Activated CD8-positive, alpha-beta memory T cell treated with anti-CD3 and anti-CD28 coated beads, Interleukin-2, amount 10 ng/mL, durations not matched to agents 7 days and 5 days (primary cell): ENCODE measurements at regions not wholly inside any gene's neighbourhood (a gene's known extent, or its start where the extent isn't known, plus 50 kb on each side); places are given as distances from the start of the nearest gene placed in this dataset.

Experiments used
- ATAC-seq: fragments of 150-1000 bp; cut with Tn5 transposase; one replicate; pipeline ENCODE4 v1.10.0; 2021; ENCODE audit warnings: moderate library complexity
- CTCF ChIA-PET: fragments of 350-600 bp; sonication (Branson Sonifier 250); formaldehyde crosslinking; loops from one replicate; lab custom pipeline; 2021; ENCODE audit warnings: antibody characterized with exemption; lab: Charles Lee
- DNase-seq: peaks from one replicate; pipeline ENCODE4 v3.0.0-alpha.2; 2020
- H3K27ac Mint-ChIP-seq: one replicate; pipeline ENCODE4 v1.8.0; 2021; ENCODE audit warnings: mild to moderate bottlenecking, mixed read lengths
- H3K27me3 Mint-ChIP-seq: one replicate; pipeline ENCODE4 v1.8.0; 2021; ENCODE audit warnings: mixed read lengths
- H3K36me3 Mint-ChIP-seq: one replicate; pipeline ENCODE4 v1.8.0; 2021; ENCODE audit warnings: mild to moderate bottlenecking, mixed read lengths
- H3K4me1 Mint-ChIP-seq: one replicate; pipeline ENCODE4 v1.8.0; 2021; ENCODE audit warnings: mixed read lengths
- H3K4me3 Mint-ChIP-seq: one replicate; pipeline ENCODE4 v1.8.0; 2021; ENCODE audit warnings: mild to moderate bottlenecking, moderate library complexity, mixed read lengths
- H3K9me3 Mint-ChIP-seq: one replicate; pipeline ENCODE4 v1.8.0; 2022; ENCODE audit warnings: low read depth, mixed read lengths

- Mint-ChIP-seq H3K36me3 (no peaks in the 10 kb centered on the region), H3K4me1 (no peaks in the 10 kb centered on the region), H3K27ac (no peak overlapping the region), H3K9me3 (peaks cover 3% of the 10 kb centered on the region), H3K4me3 (no peak overlapping the region), H3K27me3 (no peaks in the 10 kb centered on the region)
- no peak for DNase-seq
- CTCF ChIA-PET: no interaction called here
- ATAC-seq: no peak
These were observed 253.6 kb downstream of the CBLL2 start for GRCh38 chrX:22526339-22526738.

- H3K36me3 Mint-ChIP-seq: no peaks in the 10 kb centered on the region
- H3K9me3 Mint-ChIP-seq: peaks cover 3% of the 10 kb centered on the region
- H3K27me3 Mint-ChIP-seq: no peaks in the 10 kb centered on the region
- no peak overlapping the region for H3K27ac Mint-ChIP-seq
- ATAC-seq (no peak), DNase-seq (no peak)
- H3K4me3 Mint-ChIP-seq: no peak overlapping the region
- no peaks in the 10 kb centered on the region for H3K4me1 Mint-ChIP-seq
- CTCF ChIA-PET: no interaction called here
These were observed 254.6 kb downstream of the CBLL2 start for GRCh38 chrX:22527302-22527701.

- no peak overlapping the region for H3K4me3 Mint-ChIP-seq
These were observed 261.2 kb downstream of the CBLL2 start for GRCh38 chrX:22533898-22534297.

GRCh38 chrX:22534643-22535042 lies 261.9 kb downstream of the CBLL2 start:
- Mint-ChIP-seq H3K36me3 (no peaks in the 10 kb centered on the region), H3K27ac (no peak overlapping the region), H3K4me3 (no peak overlapping the region), H3K27me3 (no peaks in the 10 kb centered on the region), H3K4me1 (no peaks in the 10 kb centered on the region), H3K9me3 (peaks cover 6% of the 10 kb centered on the region)
- CTCF ChIA-PET: no interaction called here
- DNase-seq: no peak
- no peak for ATAC-seq

More at GRCh38 chrX:22533898-22534297, 261.2 kb downstream of the CBLL2 start:
- Mint-ChIP-seq H3K9me3 (peaks cover 5% of the 10 kb centered on the region), H3K36me3 (no peaks in the 10 kb centered on the region), H3K27me3 (no peaks in the 10 kb centered on the region), H3K4me1 (no peaks in the 10 kb centered on the region), H3K27ac (no peak overlapping the region)
- ATAC-seq: no peak
- CTCF ChIA-PET: no interaction called here
- DNase-seq: no peak

DNA sequence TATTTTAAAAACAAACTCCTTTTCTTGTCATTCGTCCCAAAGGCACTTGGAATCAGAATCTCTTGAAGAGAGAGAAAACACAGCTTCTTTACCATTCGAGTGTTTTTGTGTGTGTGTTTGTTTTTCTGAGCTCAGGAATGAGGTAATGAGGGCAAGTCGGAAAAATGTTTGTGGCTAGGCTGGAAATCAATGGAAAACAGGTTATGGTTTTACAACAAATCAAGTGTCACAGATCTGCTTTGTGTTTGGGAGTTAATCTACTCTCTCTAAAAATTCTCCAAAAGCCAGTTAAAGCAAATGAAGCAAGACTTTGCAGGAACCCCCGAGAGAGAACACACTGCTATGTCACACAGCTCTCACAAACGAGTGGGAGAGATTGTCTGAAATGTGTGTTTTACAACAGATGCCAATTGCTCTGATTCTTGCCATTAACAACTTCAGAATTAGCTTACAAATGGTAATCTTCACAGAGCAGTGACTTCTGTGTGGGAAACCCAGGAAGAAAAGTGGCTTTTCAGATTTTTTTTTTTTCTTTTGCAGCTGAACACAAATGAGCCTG lies 264.1 kb downstream of the CBLL2 start:
- CTCF ChIA-PET: no interaction called here
- Mint-ChIP-seq H3K4me1 (no peaks in the 10 kb centered on the region), H3K27ac (no peak overlapping the region), H3K36me3 (no peaks in the 10 kb centered on the region), H3K27me3 (no peaks in the 10 kb centered on the region), H3K4me3 (no peak overlapping the region), H3K9me3 (peaks cover 5% of the 10 kb centered on the region)
- ATAC-seq: no peak
- DNase-seq: no peak

DNA sequence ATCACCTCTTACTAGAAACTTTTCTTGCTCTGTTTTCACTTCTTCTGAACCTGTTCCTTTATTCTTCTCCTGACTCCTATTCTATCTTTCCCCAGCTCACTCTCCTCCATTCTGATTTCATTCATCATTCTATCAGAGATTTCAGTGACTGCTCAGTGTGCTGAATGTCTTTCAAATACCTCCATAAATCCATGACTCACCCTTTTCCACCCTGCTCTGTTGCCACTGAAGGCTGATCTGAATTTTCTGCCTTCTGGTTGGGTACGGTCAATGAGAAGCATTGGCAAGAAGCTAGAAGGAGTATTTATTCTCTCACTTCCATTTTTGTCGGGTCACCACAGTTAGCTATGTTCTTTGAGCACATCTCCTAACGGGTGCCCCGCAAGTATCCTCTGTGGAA lies 265.9 kb downstream of the CBLL2 start:
- CTCF ChIA-PET: no interaction called here
- no peak for DNase-seq
- H3K36me3 Mint-ChIP-seq: no peaks in the 10 kb centered on the region
- no peaks in the 10 kb centered on the region for H3K4me1 Mint-ChIP-seq
- peaks cover 7% of the 10 kb centered on the region for H3K9me3 Mint-ChIP-seq
- ATAC-seq: no peak
- H3K4me3 Mint-ChIP-seq: no peak overlapping the region
- no peaks in the 10 kb centered on the region for H3K27me3 Mint-ChIP-seq
- H3K27ac Mint-ChIP-seq: no peak overlapping the region

- DNase-seq: no peak
- Mint-ChIP-seq H3K27ac (no peak overlapping the region), H3K27me3 (no peaks in the 10 kb centered on the region), H3K4me3 (no peak overlapping the region), H3K4me1 (no peaks in the 10 kb centered on the region), H3K36me3 (no peaks in the 10 kb centered on the region), H3K9me3 (peaks cover 7% of the 10 kb centered on the region)
- CTCF ChIA-PET: no interaction called here
- ATAC-seq: no peak
These were observed 269.2 kb downstream of the CBLL2 start for GRCh38 chrX:22541926-22542325.

DNA sequence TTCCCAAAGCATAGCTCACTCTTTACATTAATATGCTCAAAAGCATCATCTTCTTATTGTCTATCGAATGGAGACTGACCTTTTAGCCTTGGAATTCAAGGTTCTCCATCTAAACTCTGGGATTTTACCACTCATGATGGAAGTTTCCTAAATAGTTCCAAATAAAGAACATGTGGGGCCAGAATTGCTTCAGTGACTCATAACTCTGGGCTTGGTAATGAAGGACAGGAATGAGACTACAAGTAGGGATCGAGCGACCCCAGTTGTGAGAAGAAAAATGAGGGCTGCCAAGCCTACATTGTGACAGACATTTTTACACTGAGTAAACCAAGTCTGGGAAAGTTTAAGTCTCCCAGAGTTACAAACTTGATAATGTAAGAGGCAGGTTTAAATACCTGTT lies 269.9 kb downstream of the CBLL2 start:
- no peak overlapping the region for H3K4me3 Mint-ChIP-seq
- no peaks in the 10 kb centered on the region for H3K36me3 Mint-ChIP-seq
- no peaks in the 10 kb centered on the region for H3K27me3 Mint-ChIP-seq
- no peak overlapping the region for H3K27ac Mint-ChIP-seq
- CTCF ChIA-PET: no interaction called here
- ATAC-seq: no peak
- H3K9me3 Mint-ChIP-seq: peaks cover 7% of the 10 kb centered on the region
- DNase-seq: no peak
- no peaks in the 10 kb centered on the region for H3K4me1 Mint-ChIP-seq

GRCh38 chrX:22559506-22559905 lies 286.8 kb downstream of the CBLL2 start:
- no peak for ATAC-seq

GRCh38 chrX:22575161-22575845 lies 302.6 kb downstream of the CBLL2 start:
- DNase-seq: no peak
- no peaks in the 10 kb centered on the region for H3K4me1 Mint-ChIP-seq
- H3K36me3 Mint-ChIP-seq: no peaks in the 10 kb centered on the region
- no peaks in the 10 kb centered on the region for H3K9me3 Mint-ChIP-seq
- CTCF ChIA-PET: no interaction called here
- no peak overlapping the region for H3K27ac Mint-ChIP-seq
- H3K27me3 Mint-ChIP-seq: no peaks in the 10 kb centered on the region
- ATAC-seq: no peak
- no peak overlapping the region for H3K4me3 Mint-ChIP-seq

More at GRCh38 chrX:22559506-22559905, 286.8 kb downstream of the CBLL2 start:
- Mint-ChIP-seq H3K9me3 (no peaks in the 10 kb centered on the region), H3K36me3 (no peaks in the 10 kb centered on the region), H3K4me3 (no peak overlapping the region), H3K27ac (no peak overlapping the region), H3K4me1 (no peaks in the 10 kb centered on the region), H3K27me3 (no peaks in the 10 kb centered on the region)
- DNase-seq: no peak
- CTCF ChIA-PET: no interaction called here

- Mint-ChIP-seq H3K27me3 (no peaks in the 10 kb centered on the region), H3K9me3 (no peaks in the 10 kb centered on the region), H3K4me1 (no peaks in the 10 kb centered on the region), H3K4me3 (no peak overlapping the region), H3K36me3 (no peaks in the 10 kb centered on the region), H3K27ac (no peak overlapping the region)
- ATAC-seq (no peak), DNase-seq (no peak)
- CTCF ChIA-PET: no interaction called here
These were observed 304.5 kb downstream of the CBLL2 start for GRCh38 chrX:22577181-22577580.

GRCh38 chrX:22585831-22586230 lies 313.1 kb downstream of the CBLL2 start:
- ATAC-seq: no peak
- no peaks in the 10 kb centered on the region for H3K27me3 Mint-ChIP-seq

GRCh38 chrX:22589845-22590244 lies 317.1 kb downstream of the CBLL2 start:
- DNase-seq (no peak), ATAC-seq (no peak)
- H3K36me3 Mint-ChIP-seq: no peaks in the 10 kb centered on the region
- no peaks in the 10 kb centered on the region for H3K4me1 Mint-ChIP-seq
- no peak overlapping the region for H3K27ac Mint-ChIP-seq
- H3K4me3 Mint-ChIP-seq: no peak overlapping the region
- H3K9me3 Mint-ChIP-seq: no peaks in the 10 kb centered on the region
- H3K27me3 Mint-ChIP-seq: no peaks in the 10 kb centered on the region
- CTCF ChIA-PET: no interaction called here

More at GRCh38 chrX:22585831-22586230, 313.1 kb downstream of the CBLL2 start:
- DNase-seq: no peak
- Mint-ChIP-seq H3K27ac (no peak overlapping the region), H3K9me3 (no peaks in the 10 kb centered on the region), H3K36me3 (no peaks in the 10 kb centered on the region), H3K4me1 (no peaks in the 10 kb centered on the region), H3K4me3 (no peak overlapping the region)
- CTCF ChIA-PET: no interaction called here

DNA sequence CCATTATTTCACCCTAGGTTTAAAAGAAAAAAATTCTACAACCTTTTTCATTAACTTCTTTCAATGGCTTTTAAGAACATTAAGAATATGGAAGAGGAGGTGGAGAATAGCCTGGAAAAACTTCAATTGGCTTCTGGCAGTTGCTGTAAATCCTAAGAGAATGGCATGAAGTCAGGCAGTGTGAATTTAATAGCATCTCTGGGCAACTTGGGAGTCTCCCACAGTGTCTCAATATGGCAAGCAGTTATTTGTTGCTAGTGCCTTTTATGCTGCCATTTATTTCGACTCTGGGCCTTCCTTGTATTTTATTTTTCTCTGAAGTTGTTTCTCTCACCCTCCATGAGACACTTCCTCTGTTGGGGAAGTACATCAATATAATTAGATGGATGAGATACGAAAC lies 322.1 kb downstream of the CBLL2 start:
- ATAC-seq (no peak), DNase-seq (no peak)
- H3K27ac Mint-ChIP-seq: no peak overlapping the region
- H3K27me3 Mint-ChIP-seq: no peaks in the 10 kb centered on the region
- CTCF ChIA-PET: no interaction called here
- H3K9me3 Mint-ChIP-seq: no peaks in the 10 kb centered on the region
- H3K36me3 Mint-ChIP-seq: no peaks in the 10 kb centered on the region
- H3K4me1 Mint-ChIP-seq: no peaks in the 10 kb centered on the region
- no peak overlapping the region for H3K4me3 Mint-ChIP-seq
